T-helper 17 cell (primary cell): ENCODE measurements at regions not wholly inside any gene's neighbourhood (a gene's known extent, or its start where the extent isn't known, plus 50 kb on each side); places are given as distances from the start of the nearest gene placed in this dataset.

Source experiments
- ATAC-seq: fragments of 150-1000 bp; cut with Tn5 transposase; 2 replicates; pipeline ENCODE4 v1.10.0; 2021; ENCODE audit warnings: mild to moderate bottlenecking, moderate library complexity
- DNase-seq, 3 donors: peaks; one replicate each; pipeline versions ENCODE4 v3.0.0 to v3.0.0-alpha.2; 2020 to 2021
- H3K9me3 ChIP-seq: one replicate; pipeline ENCODE4 v1.7.0; 2013; ENCODE audit warnings: low read length, mild to moderate bottlenecking; ENCODE audit not compliant: control insufficient read depth, poor library complexity, severe bottlenecking
- H3K27ac Mint-ChIP-seq: one replicate; pipeline ENCODE4 v1.8.0; 2022; ENCODE audit warnings: mild to moderate bottlenecking, moderate library complexity, mixed read lengths
- H3K27me3 Mint-ChIP-seq: one replicate; pipeline ENCODE4 v1.8.0; 2022; ENCODE audit warnings: mixed read lengths
- H3K36me3 Mint-ChIP-seq: one replicate; pipeline ENCODE4 v1.8.0; 2022; ENCODE audit warnings: low read depth, mixed read lengths
- H3K4me1 Mint-ChIP-seq: one replicate; pipeline ENCODE4 v1.8.0; 2022; ENCODE audit warnings: mild to moderate bottlenecking, mixed read lengths
- H3K4me3 Mint-ChIP-seq: one replicate; pipeline ENCODE4 v1.8.0; 2022; ENCODE audit warnings: mild to moderate bottlenecking, moderate library complexity, mixed read lengths

DNA sequence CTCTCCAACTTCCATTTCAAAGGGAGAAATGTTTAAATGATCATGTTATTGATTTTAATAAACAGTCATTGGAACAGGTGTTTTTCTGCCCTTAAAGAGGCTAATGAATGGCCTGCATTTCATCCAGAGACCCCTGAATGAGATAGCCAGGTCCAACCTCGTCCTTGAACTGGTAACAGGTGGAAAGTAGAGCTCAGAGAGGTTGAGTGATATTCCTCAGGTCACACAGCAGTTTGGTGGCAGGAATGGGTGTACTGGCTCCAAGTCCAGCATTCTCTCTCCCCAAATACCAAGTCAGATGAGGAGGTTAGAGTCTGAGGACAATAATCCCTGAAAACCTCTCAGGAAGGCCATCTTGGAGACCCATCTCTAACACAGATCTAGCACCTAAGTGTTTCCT, 81.7 kb upstream of the ANO1 start:
- ATAC-seq, result no peak
- DNase-seq, result no peak
- no peak overlapping the region for H3K27ac Mint-ChIP-seq
- H3K4me1 Mint-ChIP-seq, result no peaks in the 10 kb centered on the region
- no peaks in the 10 kb centered on the region for H3K9me3 ChIP-seq
- peaks cover 29% of the 10 kb centered on the region for H3K27me3 Mint-ChIP-seq
- H3K36me3 Mint-ChIP-seq, result peaks cover 2% of the 10 kb centered on the region
- no peak overlapping the region for H3K4me3 Mint-ChIP-seq

GRCh38 chr11:69997352-69997751, 80.8 kb upstream of the ANO1 start:
- DNase-seq (no peak), ATAC-seq (no peak)
- H3K27ac Mint-ChIP-seq, result no peak overlapping the region
- peaks cover 2% of the 10 kb centered on the region for H3K4me1 Mint-ChIP-seq
- H3K9me3 ChIP-seq, result no peaks in the 10 kb centered on the region
- no peak overlapping the region for H3K4me3 Mint-ChIP-seq
- H3K36me3 Mint-ChIP-seq, result peaks cover 2% of the 10 kb centered on the region
- peaks cover 34% of the 10 kb centered on the region for H3K27me3 Mint-ChIP-seq

- ATAC-seq, result no peak
- no peaks in the 10 kb centered on the region for H3K36me3 Mint-ChIP-seq
- H3K27me3 Mint-ChIP-seq, result peaks cover 39% of the 10 kb centered on the region
- peaks cover 2% of the 10 kb centered on the region for H3K4me1 Mint-ChIP-seq
- H3K4me3 Mint-ChIP-seq, result no peak overlapping the region
- no peak for DNase-seq
- no peak overlapping the region for H3K27ac Mint-ChIP-seq
- no peaks in the 10 kb centered on the region for H3K9me3 ChIP-seq
Measured at GRCh38 chr11:69999721-70000120, 78.4 kb upstream of the ANO1 start.

GRCh38 chr11:70000228-70000627, 77.9 kb upstream of the ANO1 start:
- Mint-ChIP-seq H3K36me3 (no peaks in the 10 kb centered on the region), H3K4me3 (no peak overlapping the region), H3K27ac (no peak overlapping the region), H3K27me3 (peaks cover 39% of the 10 kb centered on the region), H3K4me1 (peaks cover 2% of the 10 kb centered on the region)
- DNase-seq, result no peak
- no peak for ATAC-seq
- H3K9me3 ChIP-seq, result no peaks in the 10 kb centered on the region

- Mint-ChIP-seq H3K36me3 (no peaks in the 10 kb centered on the region), H3K27me3 (peaks cover 39% of the 10 kb centered on the region), H3K4me1 (peaks cover 2% of the 10 kb centered on the region), H3K27ac (no peak overlapping the region), H3K4me3 (no peak overlapping the region)
- ATAC-seq, result no peak
- H3K9me3 ChIP-seq, result no peaks in the 10 kb centered on the region
- no peak for DNase-seq
Measured at GRCh38 chr11:70001246-70001645, 76.9 kb upstream of the ANO1 start.

- Mint-ChIP-seq H3K36me3 (no peaks in the 10 kb centered on the region), H3K27me3 (peaks cover 39% of the 10 kb centered on the region), H3K27ac (no peak overlapping the region), H3K4me3 (no peak overlapping the region), H3K4me1 (peaks cover 2% of the 10 kb centered on the region)
- no peak for DNase-seq
- ATAC-seq, result peak; percentile 40
- H3K9me3 ChIP-seq, result no peaks in the 10 kb centered on the region
Measured at GRCh38 chr11:70002433-70002832, 75.7 kb upstream of the ANO1 start.

- no peak overlapping the region for H3K27ac Mint-ChIP-seq
- H3K4me1 Mint-ChIP-seq, result peaks cover 2% of the 10 kb centered on the region
- ATAC-seq, result no peak
- H3K36me3 Mint-ChIP-seq, result no peaks in the 10 kb centered on the region
- H3K9me3 ChIP-seq, result no peaks in the 10 kb centered on the region
- no peak overlapping the region for H3K4me3 Mint-ChIP-seq
- DNase-seq, result no peak
- peaks cover 20% of the 10 kb centered on the region for H3K27me3 Mint-ChIP-seq
Measured at GRCh38 chr11:70005107-70005818, 72.9 kb upstream of the ANO1 start.

- ATAC-seq (no peak), DNase-seq (no peak)
- Mint-ChIP-seq H3K27me3 (peaks cover 6% of the 10 kb centered on the region), H3K27ac (no peak overlapping the region), H3K36me3 (no peaks in the 10 kb centered on the region), H3K4me3 (no peak overlapping the region), H3K4me1 (no peaks in the 10 kb centered on the region)
- H3K9me3 ChIP-seq, result no peaks in the 10 kb centered on the region
Measured at GRCh38 chr11:70007796-70008195, 70.3 kb upstream of the ANO1 start.

DNA sequence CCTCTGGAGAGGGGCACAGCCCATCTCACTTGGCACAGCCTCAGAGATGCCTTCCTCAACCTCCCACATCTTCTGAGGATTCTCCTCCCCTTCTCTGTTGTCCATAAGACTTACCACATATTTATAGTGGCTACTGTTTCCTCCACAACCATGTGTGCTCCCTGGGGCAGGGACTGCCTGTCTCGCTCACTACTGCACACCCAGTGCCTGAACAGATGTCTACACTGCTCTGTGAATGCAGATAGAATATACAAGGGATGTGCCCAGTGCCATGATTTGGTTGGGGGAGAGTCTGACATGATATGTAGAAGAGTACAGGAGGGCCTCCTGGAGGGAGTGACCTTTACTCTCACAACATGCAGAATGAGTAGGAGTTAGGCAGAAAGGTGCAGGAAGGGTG, 67.3 kb upstream of the ANO1 start:
- H3K4me3 Mint-ChIP-seq, result no peak overlapping the region
- no peak for ATAC-seq
- no peaks in the 10 kb centered on the region for H3K4me1 Mint-ChIP-seq
- H3K9me3 ChIP-seq, result no peaks in the 10 kb centered on the region
- no peaks in the 10 kb centered on the region for H3K27me3 Mint-ChIP-seq
- no peaks in the 10 kb centered on the region for H3K36me3 Mint-ChIP-seq
- DNase-seq, result no peak
- no peak overlapping the region for H3K27ac Mint-ChIP-seq

DNA sequence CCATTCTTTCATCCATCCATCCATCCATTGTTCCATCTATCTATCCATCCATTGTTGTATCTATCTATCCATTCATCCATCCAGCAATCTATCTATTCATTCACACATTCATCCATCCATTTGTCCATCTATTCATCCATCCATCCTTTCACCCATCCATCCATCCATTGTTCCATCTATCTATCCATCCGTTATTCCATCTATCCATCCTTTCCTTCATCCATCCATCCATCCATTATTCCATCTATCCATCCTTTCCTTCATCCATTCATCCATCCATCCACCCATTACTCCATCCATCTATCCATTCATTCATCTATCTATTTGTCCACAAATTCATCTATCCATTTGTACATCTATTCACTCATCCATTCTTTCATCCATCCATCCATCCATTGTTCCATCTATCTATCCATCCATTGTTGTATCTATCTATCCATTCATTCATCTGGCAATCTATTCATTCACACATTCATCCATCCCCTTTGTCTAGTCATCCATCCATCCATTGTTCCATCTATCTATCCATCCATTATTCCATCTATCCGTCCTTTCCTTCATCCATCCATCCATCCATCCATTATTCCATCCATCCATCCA, 65.9 kb upstream of the ANO1 start:
- Mint-ChIP-seq H3K27me3 (no peaks in the 10 kb centered on the region), H3K27ac (no peak overlapping the region), H3K4me1 (no peaks in the 10 kb centered on the region), H3K4me3 (no peak overlapping the region), H3K36me3 (no peaks in the 10 kb centered on the region)
- no peak for DNase-seq
- no peaks in the 10 kb centered on the region for H3K9me3 ChIP-seq
- ATAC-seq, result no peak

DNA sequence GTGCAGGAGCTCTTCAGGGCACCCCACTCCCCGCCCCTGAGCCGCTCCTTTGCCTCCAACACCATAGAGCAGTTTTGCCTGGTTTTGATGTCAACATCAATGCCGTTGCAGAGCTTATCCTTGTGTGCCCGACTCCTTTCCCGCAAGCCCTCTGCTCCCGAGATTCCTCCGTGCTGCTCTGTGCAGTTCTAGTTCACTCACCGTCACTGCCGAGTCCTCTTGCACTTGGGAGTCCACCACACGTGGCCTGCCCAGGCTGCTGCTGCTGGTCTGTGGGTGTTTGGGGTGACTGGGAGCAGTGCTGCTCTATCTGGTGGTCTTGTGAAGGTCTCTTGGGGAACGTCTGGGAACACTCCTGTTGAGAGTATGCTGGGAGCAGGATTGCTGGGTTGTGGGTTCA, 63.8 kb upstream of the ANO1 start:
- no peaks in the 10 kb centered on the region for H3K36me3 Mint-ChIP-seq
- no peaks in the 10 kb centered on the region for H3K9me3 ChIP-seq
- no peak for ATAC-seq
- DNase-seq, result no peak
- H3K27ac Mint-ChIP-seq, result no peak overlapping the region
- H3K4me1 Mint-ChIP-seq, result no peaks in the 10 kb centered on the region
- H3K27me3 Mint-ChIP-seq, result peaks cover 10% of the 10 kb centered on the region
- no peak overlapping the region for H3K4me3 Mint-ChIP-seq

DNA sequence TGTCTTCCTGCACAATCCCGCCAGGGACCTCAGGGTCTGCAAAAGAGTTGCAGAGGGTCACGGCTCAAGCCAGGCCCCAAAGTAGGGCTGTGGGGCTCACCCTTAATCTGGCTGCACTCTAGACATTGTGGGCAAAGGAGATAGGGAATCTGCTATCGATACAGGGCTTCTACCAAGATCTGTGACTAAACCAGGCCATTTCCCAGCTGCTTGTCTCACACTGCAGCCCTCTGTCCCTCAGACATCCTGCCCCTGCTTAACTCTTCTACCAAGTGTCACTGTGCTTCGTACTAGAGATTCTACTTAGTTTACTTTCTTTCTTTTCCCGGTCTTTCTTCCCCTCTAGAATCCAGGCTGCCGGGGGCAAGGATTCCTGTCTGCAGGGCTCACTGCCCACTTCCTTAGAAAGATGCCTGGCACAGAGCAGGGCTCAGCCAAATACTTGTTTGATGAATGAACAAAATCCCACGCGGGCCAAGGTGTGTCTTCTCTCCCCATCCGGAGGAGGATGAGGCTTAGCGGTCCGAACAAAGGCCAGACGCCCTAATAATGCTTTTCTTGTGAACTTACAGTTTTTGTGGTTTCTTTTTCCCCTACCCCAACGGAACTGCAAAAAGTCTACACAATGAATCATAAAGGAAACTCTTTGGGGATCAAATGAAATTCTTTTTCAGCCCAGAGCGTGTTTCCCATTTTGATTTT, 61.3 kb upstream of the ANO1 start:
- ATAC-seq (no peak), DNase-seq (no peak)
- H3K27ac Mint-ChIP-seq, result no peak overlapping the region
- no peak overlapping the region for H3K4me3 Mint-ChIP-seq
- H3K36me3 Mint-ChIP-seq, result no peaks in the 10 kb centered on the region
- no peaks in the 10 kb centered on the region for H3K9me3 ChIP-seq
- peaks cover 20% of the 10 kb centered on the region for H3K27me3 Mint-ChIP-seq
- no peaks in the 10 kb centered on the region for H3K4me1 Mint-ChIP-seq

- H3K9me3 ChIP-seq, result no peaks in the 10 kb centered on the region
- ATAC-seq, result no peak
Measured at GRCh38 chr11:70018816-70019215, 59.3 kb upstream of the ANO1 start.

More at GRCh38 chr11:70018816-70019215, 59.3 kb upstream of the ANO1 start:
- Mint-ChIP-seq H3K4me3 (no peak overlapping the region), H3K36me3 (no peaks in the 10 kb centered on the region), H3K27ac (no peak overlapping the region), H3K27me3 (peaks cover 20% of the 10 kb centered on the region), H3K4me1 (no peaks in the 10 kb centered on the region)
- DNase-seq, result no peak
